ENCODE measurements at regions not wholly inside any gene's neighbourhood (a gene's known extent, or its start where the extent isn't known, plus 50 kb on each side); places are given as distances from the start of the nearest gene placed in this dataset.

- Histone ChIP-seq H3K27ac (no peak overlapping the region), H3K9me3 (no peaks in the 10 kb centered on the region), H3K4me1 (no peaks in the 10 kb centered on the region), H3K4me3 (no peak overlapping the region), H3K36me3 (no peaks in the 10 kb centered on the region), H3K27me3 (no peaks in the 10 kb centered on the region)
- ATAC-seq = no peak
- no peak for TF ChIP-seq POLR2A (IDR thresholded peaks at IDR 0.05)
- no peak for TF ChIP-seq CTCF (IDR thresholded peaks at IDR 0.05)
- no peak for DNase-seq
- intact Hi-C loops (cut with DNase I) = no loop called here
Observed at GRCh38 chr7:41103331-41103730, 599.6 kb downstream of the INHBA start.

GRCh38 chr7:41098846-41099245, 604.0 kb downstream of the INHBA start:
- no peaks in the 10 kb centered on the region for H3K9me3 ChIP-seq
- no peak for DNase-seq
- 82% methylated on average over 4 of the region's 5 CpGs for WGBS (ENCODE audit: insufficient coverage, low coverage, low lambda C conversion rate, missing lambda C conversion rate)
- H3K4me3 ChIP-seq = no peak overlapping the region
- TF ChIP-seq CTCF (IDR thresholded peaks at IDR 0.05) (no peak), POLR2A (IDR thresholded peaks at IDR 0.05) (no peak)
- intact Hi-C loops (cut with DNase I) = no loop called here
- H3K4me1 ChIP-seq = no peaks in the 10 kb centered on the region
- no peaks in the 10 kb centered on the region for H3K27me3 ChIP-seq
- H3K27ac ChIP-seq = no peak overlapping the region
- H3K36me3 ChIP-seq = no peaks in the 10 kb centered on the region
- no peak for ATAC-seq

- H3K36me3 ChIP-seq = no peaks in the 10 kb centered on the region
- no peak for DNase-seq
- 72% methylated on average over 4 of the region's 4 CpGs for WGBS (ENCODE audit: insufficient coverage, low coverage, low lambda C conversion rate, missing lambda C conversion rate)
- ATAC-seq = no peak
- no peaks in the 10 kb centered on the region for H3K9me3 ChIP-seq
- H3K27ac ChIP-seq = no peak overlapping the region
- intact Hi-C loops (cut with DNase I) = no loop called here
- H3K4me1 ChIP-seq = no peaks in the 10 kb centered on the region
- TF ChIP-seq CTCF (IDR thresholded peaks at IDR 0.05) (no peak), POLR2A (IDR thresholded peaks at IDR 0.05) (no peak)
- no peak overlapping the region for H3K4me3 ChIP-seq
- H3K27me3 ChIP-seq = no peaks in the 10 kb centered on the region
Observed at GRCh38 chr7:41098402-41098801, 604.5 kb downstream of the INHBA start.

- intact Hi-C loops (cut with DNase I) = no loop called here
- no peak for TF ChIP-seq CTCF (IDR thresholded peaks at IDR 0.05)
- TF ChIP-seq POLR2A (IDR thresholded peaks at IDR 0.05) = no peak
- DNase-seq (no peak), ATAC-seq (no peak)
- no peaks in the 10 kb centered on the region for H3K9me3 ChIP-seq
- no peaks in the 10 kb centered on the region for H3K36me3 ChIP-seq
- WGBS (ENCODE audit: insufficient coverage, low coverage, low lambda C conversion rate, missing lambda C conversion rate) = 85% methylated on average over 6 of the region's 6 CpGs
- no peak overlapping the region for H3K27ac ChIP-seq
- no peak overlapping the region for H3K4me3 ChIP-seq
- no peaks in the 10 kb centered on the region for H3K4me1 ChIP-seq
- H3K27me3 ChIP-seq = no peaks in the 10 kb centered on the region
Observed at GRCh38 chr7:41097501-41097900, 605.4 kb downstream of the INHBA start.

GRCh38 chr7:41096917-41097316, 606.0 kb downstream of the INHBA start:
- no peak for DNase-seq
- Histone ChIP-seq H3K9me3 (no peaks in the 10 kb centered on the region), H3K4me1 (no peaks in the 10 kb centered on the region), H3K4me3 (no peak overlapping the region), H3K27ac (no peak overlapping the region), H3K27me3 (no peaks in the 10 kb centered on the region), H3K36me3 (no peaks in the 10 kb centered on the region)
- ATAC-seq = no peak
- TF ChIP-seq POLR2A (IDR thresholded peaks at IDR 0.05) = no peak
- no peak for TF ChIP-seq CTCF (IDR thresholded peaks at IDR 0.05)
- WGBS (ENCODE audit: insufficient coverage, low coverage, low lambda C conversion rate, missing lambda C conversion rate) = 90% methylated on average over 4 of the region's 4 CpGs
- intact Hi-C loops (cut with DNase I) = no loop called here

Measured in right lobe of liver (tissue), 6 donors.